ENCODE measurements at regions not wholly inside any gene's neighbourhood (a gene's known extent, or its start where the extent isn't known, plus 50 kb on each side); places are given as distances from the start of the nearest gene placed in this dataset.

GRCh38 chr2:156719036-156719435 is 282.9 kb downstream of the GPD2 start:
- no peak overlapping the region for H3K27ac Mint-ChIP-seq
- no peaks in the 10 kb centered on the region for H3K4me1 Mint-ChIP-seq
- no peaks in the 10 kb centered on the region for H3K36me3 Mint-ChIP-seq
- no peak for ATAC-seq
- no peaks in the 10 kb centered on the region for H3K9me3 Mint-ChIP-seq
- H3K4me3 Mint-ChIP-seq, result no peak overlapping the region
- no peak for DNase-seq (ENCODE audit: low spot score in 2 of 2)

GRCh38 chr2:156727867-156728266 is 291.7 kb downstream of the GPD2 start:
- H3K4me1 Mint-ChIP-seq, result no peaks in the 10 kb centered on the region
- no peak overlapping the region for H3K4me3 Mint-ChIP-seq
- peaks cover 2% of the 10 kb centered on the region for H3K9me3 Mint-ChIP-seq
- no peaks in the 10 kb centered on the region for H3K36me3 Mint-ChIP-seq
- no peak overlapping the region for H3K27ac Mint-ChIP-seq
- DNase-seq (ENCODE audit: low spot score in 2 of 2) (no peak), ATAC-seq (no peak)

GRCh38 chr2:156728328-156728727 is 292.1 kb downstream of the GPD2 start:
- ATAC-seq (no peak), DNase-seq (ENCODE audit: low spot score in 2 of 2) (no peak)
- Mint-ChIP-seq H3K4me3 (no peak overlapping the region), H3K36me3 (no peaks in the 10 kb centered on the region), H3K27ac (no peak overlapping the region), H3K4me1 (no peaks in the 10 kb centered on the region), H3K9me3 (peaks cover 2% of the 10 kb centered on the region)

GRCh38 chr2:156731506-156731905 is 295.3 kb downstream of the GPD2 start:
- H3K9me3 Mint-ChIP-seq, result peaks cover 2% of the 10 kb centered on the region
- H3K4me3 Mint-ChIP-seq, result no peak overlapping the region
- ATAC-seq, result no peak
- DNase-seq (ENCODE audit: low spot score in 2 of 2), result no peak
- H3K36me3 Mint-ChIP-seq, result no peaks in the 10 kb centered on the region
- no peak overlapping the region for H3K27ac Mint-ChIP-seq
- no peaks in the 10 kb centered on the region for H3K4me1 Mint-ChIP-seq

- H3K36me3 Mint-ChIP-seq, result no peaks in the 10 kb centered on the region
- no peak overlapping the region for H3K4me3 Mint-ChIP-seq
- no peaks in the 10 kb centered on the region for H3K9me3 Mint-ChIP-seq
- no peak overlapping the region for H3K27ac Mint-ChIP-seq
- DNase-seq (ENCODE audit: low spot score in 2 of 2), result no peak
- H3K4me1 Mint-ChIP-seq, result no peaks in the 10 kb centered on the region
- no peak for ATAC-seq
Observed at GRCh38 chr2:156736950-156737349, 300.8 kb downstream of the GPD2 start.

GRCh38 chr2:156739301-156739700 is 303.1 kb downstream of the GPD2 start:
- Mint-ChIP-seq H3K9me3 (no peaks in the 10 kb centered on the region), H3K4me1 (no peaks in the 10 kb centered on the region), H3K4me3 (no peak overlapping the region), H3K36me3 (no peaks in the 10 kb centered on the region), H3K27ac (no peak overlapping the region)
- ATAC-seq (no peak), DNase-seq (ENCODE audit: low spot score in 2 of 2) (no peak)

GRCh38 chr2:156745619-156746018 is 309.4 kb downstream of the GPD2 start:
- Mint-ChIP-seq H3K9me3 (no peaks in the 10 kb centered on the region), H3K36me3 (no peaks in the 10 kb centered on the region), H3K4me1 (no peaks in the 10 kb centered on the region), H3K4me3 (no peak overlapping the region), H3K27ac (no peak overlapping the region)
- no peak for DNase-seq (ENCODE audit: low spot score in 2 of 2)
- ATAC-seq, result no peak

GRCh38 chr2:156748221-156748620 is 312.0 kb downstream of the GPD2 start:
- H3K9me3 Mint-ChIP-seq, result no peaks in the 10 kb centered on the region
- no peak overlapping the region for H3K27ac Mint-ChIP-seq
- H3K4me1 Mint-ChIP-seq, result no peaks in the 10 kb centered on the region
- DNase-seq (ENCODE audit: low spot score in 2 of 2) (no peak), ATAC-seq (no peak)
- H3K36me3 Mint-ChIP-seq, result no peaks in the 10 kb centered on the region
- no peak overlapping the region for H3K4me3 Mint-ChIP-seq

- H3K36me3 Mint-ChIP-seq, result no peaks in the 10 kb centered on the region
- no peaks in the 10 kb centered on the region for H3K9me3 Mint-ChIP-seq
- no peak for DNase-seq (ENCODE audit: low spot score in 2 of 2)
- no peak for ATAC-seq
- H3K4me3 Mint-ChIP-seq, result no peak overlapping the region
- no peaks in the 10 kb centered on the region for H3K4me1 Mint-ChIP-seq
- H3K27ac Mint-ChIP-seq, result no peak overlapping the region
Observed at GRCh38 chr2:156752042-156752441, 315.9 kb downstream of the GPD2 start.

- no peaks in the 10 kb centered on the region for H3K4me1 Mint-ChIP-seq
- no peak for ATAC-seq
- H3K27ac Mint-ChIP-seq, result no peak overlapping the region
Observed at GRCh38 chr2:156753766-156754165, 317.6 kb downstream of the GPD2 start.

GRCh38 chr2:156756516-156756915 is 320.3 kb downstream of the GPD2 start:
- DNase-seq (ENCODE audit: low spot score in 2 of 2), result no peak
- H3K4me3 Mint-ChIP-seq, result no peak overlapping the region
- no peaks in the 10 kb centered on the region for H3K36me3 Mint-ChIP-seq
- no peak overlapping the region for H3K27ac Mint-ChIP-seq
- H3K4me1 Mint-ChIP-seq, result no peaks in the 10 kb centered on the region
- no peaks in the 10 kb centered on the region for H3K9me3 Mint-ChIP-seq
- ATAC-seq, result no peak

More at GRCh38 chr2:156753766-156754165, 317.6 kb downstream of the GPD2 start:
- Mint-ChIP-seq H3K4me3 (no peak overlapping the region), H3K9me3 (no peaks in the 10 kb centered on the region), H3K36me3 (no peaks in the 10 kb centered on the region)
- no peak for DNase-seq (ENCODE audit: low spot score in 2 of 2)

GRCh38 chr2:156763174-156763573 is 327.0 kb downstream of the GPD2 start:
- Mint-ChIP-seq H3K27ac (no peak overlapping the region), H3K4me1 (no peaks in the 10 kb centered on the region), H3K9me3 (peaks cover 2% of the 10 kb centered on the region), H3K4me3 (no peak overlapping the region), H3K36me3 (no peaks in the 10 kb centered on the region)
- no peak for ATAC-seq
- DNase-seq (ENCODE audit: low spot score in 2 of 2), result no peak

- H3K9me3 Mint-ChIP-seq, result peaks cover 8% of the 10 kb centered on the region
- no peak overlapping the region for H3K4me3 Mint-ChIP-seq
- H3K36me3 Mint-ChIP-seq, result no peaks in the 10 kb centered on the region
- no peak for DNase-seq (ENCODE audit: low spot score in 2 of 2)
- no peak overlapping the region for H3K27ac Mint-ChIP-seq
- no peak for ATAC-seq
- H3K4me1 Mint-ChIP-seq, result no peaks in the 10 kb centered on the region
Observed at GRCh38 chr2:156765043-156765442, 328.9 kb downstream of the GPD2 start.

GRCh38 chr2:156765450-156765849 is 329.3 kb downstream of the GPD2 start:
- Mint-ChIP-seq H3K4me3 (no peak overlapping the region), H3K9me3 (peaks cover 8% of the 10 kb centered on the region), H3K36me3 (no peaks in the 10 kb centered on the region), H3K27ac (no peak overlapping the region), H3K4me1 (no peaks in the 10 kb centered on the region)
- no peak for ATAC-seq
- no peak for DNase-seq (ENCODE audit: low spot score in 2 of 2)

GRCh38 chr2:156769802-156770201 is 333.6 kb downstream of the GPD2 start:
- H3K9me3 Mint-ChIP-seq, result peaks cover 5% of the 10 kb centered on the region
- H3K4me1 Mint-ChIP-seq, result no peaks in the 10 kb centered on the region
- DNase-seq (ENCODE audit: low spot score in 2 of 2), result no peak
- H3K27ac Mint-ChIP-seq, result no peak overlapping the region
- ATAC-seq, result no peak
- no peak overlapping the region for H3K4me3 Mint-ChIP-seq
- H3K36me3 Mint-ChIP-seq, result no peaks in the 10 kb centered on the region

GRCh38 chr2:156778916-156779315 is 342.7 kb downstream of the GPD2 start:
- no peaks in the 10 kb centered on the region for H3K4me1 Mint-ChIP-seq
- no peak for DNase-seq (ENCODE audit: low spot score in 2 of 2)
- H3K9me3 Mint-ChIP-seq, result no peaks in the 10 kb centered on the region
- no peak overlapping the region for H3K27ac Mint-ChIP-seq
- H3K4me3 Mint-ChIP-seq, result no peak overlapping the region
- no peak for ATAC-seq
- H3K36me3 Mint-ChIP-seq, result no peaks in the 10 kb centered on the region

GRCh38 chr2:156779416-156780120 is 343.4 kb downstream of the GPD2 start:
- ATAC-seq (no peak), DNase-seq (ENCODE audit: low spot score in 2 of 2) (no peak)
- no peaks in the 10 kb centered on the region for H3K9me3 Mint-ChIP-seq
- H3K27ac Mint-ChIP-seq, result no peak overlapping the region
- no peaks in the 10 kb centered on the region for H3K4me1 Mint-ChIP-seq
- no peak overlapping the region for H3K4me3 Mint-ChIP-seq
- no peaks in the 10 kb centered on the region for H3K36me3 Mint-ChIP-seq
